T-helper 2 cell treated with Interferon-gamma antibody and Interleukin-4, amounts not matched to agents 5 μg/mL and 100 μg/mL, for 36 hours (primary cell): ENCODE measurements at regions not wholly inside any gene's neighbourhood (a gene's known extent, or its start where the extent isn't known, plus 50 kb on each side); places are given as distances from the start of the nearest gene placed in this dataset.

ENCODE experiments used
- DNase-seq: peaks from one replicate; pipeline ENCODE4 v3.0.0; 2021; ENCODE audit warnings: low spot score
- H3K27ac Mint-ChIP-seq: one replicate; pipeline ENCODE4 v1.8.0; 2021; ENCODE audit warnings: mild to moderate bottlenecking, mixed read lengths
- H3K27me3 Mint-ChIP-seq: one replicate; pipeline ENCODE4 v1.8.0; 2021; ENCODE audit warnings: low read depth, mixed read lengths
- H3K36me3 Mint-ChIP-seq: one replicate; pipeline ENCODE4 v1.8.0; 2021; ENCODE audit warnings: low read depth, mixed read lengths
- H3K4me1 Mint-ChIP-seq: one replicate; pipeline ENCODE4 v1.8.0; 2021; ENCODE audit warnings: low read depth, mixed read lengths
- H3K4me3 Mint-ChIP-seq: one replicate; pipeline ENCODE4 v1.8.0; 2022; ENCODE audit warnings: mild to moderate bottlenecking, moderate library complexity, mixed read lengths
- H3K9me3 Mint-ChIP-seq: one replicate; pipeline ENCODE4 v1.8.0; 2021; ENCODE audit warnings: mixed read lengths

DNA sequence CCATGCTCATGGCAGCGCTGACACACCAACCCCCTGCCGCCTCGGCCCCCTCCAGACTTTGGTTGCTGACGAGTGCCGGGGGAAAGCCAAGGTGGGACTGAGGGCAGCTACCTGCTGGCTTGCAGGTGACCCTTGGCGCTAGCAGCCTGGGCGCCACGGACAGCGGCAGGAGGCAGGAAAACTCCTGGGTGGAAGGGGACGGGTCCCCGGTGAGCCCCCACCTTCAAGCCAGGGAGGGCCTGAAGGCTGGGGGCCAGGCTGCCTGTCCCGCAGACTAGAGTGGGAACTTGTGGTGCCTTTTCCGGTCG, 226.7 kb downstream of the OTOR start:
- Mint-ChIP-seq H3K27me3 (no peaks in the 10 kb centered on the region), H3K27ac (no peak overlapping the region), H3K36me3 (no peaks in the 10 kb centered on the region), H3K4me1 (no peaks in the 10 kb centered on the region), H3K4me3 (no peak overlapping the region), H3K9me3 (no peaks in the 10 kb centered on the region)
- no peak for DNase-seq

DNA sequence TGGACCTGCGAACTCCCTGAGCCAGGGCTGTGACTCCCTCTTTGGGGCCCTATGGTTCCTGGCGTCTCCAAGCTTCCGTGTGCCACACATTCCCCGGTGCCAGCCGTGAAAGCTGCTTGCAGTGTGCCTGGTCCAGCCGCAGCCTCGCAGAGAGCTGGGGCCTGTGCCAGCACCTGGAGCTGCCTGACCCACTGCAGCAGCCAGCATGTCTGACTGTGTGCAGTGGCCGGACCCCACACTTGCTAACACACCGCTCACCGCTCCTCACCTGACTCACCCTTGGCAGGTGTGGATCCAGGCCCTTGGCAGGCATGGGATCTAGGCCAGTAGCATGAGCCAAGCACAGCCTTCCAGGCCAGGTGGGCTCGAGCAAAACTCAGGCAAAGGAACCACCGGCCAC, 227.5 kb downstream of the OTOR start:
- Mint-ChIP-seq H3K9me3 (no peaks in the 10 kb centered on the region), H3K4me3 (no peak overlapping the region), H3K36me3 (no peaks in the 10 kb centered on the region), H3K27me3 (no peaks in the 10 kb centered on the region), H3K27ac (no peak overlapping the region), H3K4me1 (no peaks in the 10 kb centered on the region)
- no peak for DNase-seq

DNA sequence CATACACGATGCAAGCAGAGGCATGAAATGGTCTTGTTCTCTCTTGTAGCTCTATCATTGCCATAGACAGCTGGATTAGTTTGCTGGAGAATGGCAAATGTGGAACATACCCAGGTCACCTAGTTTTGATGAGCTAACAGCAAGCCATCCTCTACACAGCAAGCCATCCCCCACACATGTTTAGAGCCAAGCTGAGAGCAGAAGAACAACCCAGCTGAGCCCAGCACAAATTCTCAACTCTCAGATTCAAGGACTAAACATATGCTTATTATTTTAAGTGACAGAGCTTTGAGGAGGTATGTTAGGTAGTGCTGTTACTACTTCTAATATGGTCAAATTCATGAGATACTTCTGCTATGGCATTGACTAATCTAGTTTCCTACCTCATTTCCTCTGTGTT, 230.3 kb downstream of the OTOR start:
- Mint-ChIP-seq H3K4me1 (no peaks in the 10 kb centered on the region), H3K9me3 (no peaks in the 10 kb centered on the region), H3K27ac (no peak overlapping the region), H3K27me3 (no peaks in the 10 kb centered on the region), H3K36me3 (no peaks in the 10 kb centered on the region), H3K4me3 (no peak overlapping the region)
- no peak for DNase-seq

DNA sequence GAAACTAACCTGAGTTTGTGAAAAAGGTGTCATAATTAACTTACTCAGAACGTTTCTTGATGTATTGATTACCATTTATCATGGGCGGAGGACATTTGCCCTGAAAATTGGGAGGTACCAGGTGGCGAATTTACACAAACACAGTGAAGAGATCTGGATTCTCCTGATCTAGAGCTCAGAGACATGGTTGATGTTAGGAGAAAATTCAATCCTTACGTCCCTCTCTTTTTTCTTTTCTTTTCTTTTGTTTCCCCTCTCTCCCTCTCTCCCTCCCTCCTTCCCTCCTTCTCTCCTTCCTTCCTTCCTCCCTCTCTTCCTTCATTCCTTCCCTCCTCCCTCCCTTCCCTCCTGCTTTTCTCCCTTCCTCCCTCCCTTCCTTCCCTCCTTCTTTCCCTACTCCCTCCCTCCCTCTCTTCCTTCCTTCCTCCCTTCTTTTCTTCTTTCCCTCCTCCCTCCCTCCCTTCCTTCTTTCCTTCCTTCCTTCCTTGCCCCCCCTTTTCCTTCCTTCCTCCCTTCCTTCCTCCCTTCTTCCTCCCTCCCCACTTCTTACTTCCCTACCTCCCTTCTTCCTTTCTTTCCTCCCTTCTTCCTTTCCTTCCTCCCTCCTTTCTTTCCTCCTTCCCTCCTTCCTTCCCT, 234.1 kb downstream of the OTOR start:
- no peaks in the 10 kb centered on the region for H3K27me3 Mint-ChIP-seq
- no peaks in the 10 kb centered on the region for H3K36me3 Mint-ChIP-seq
- H3K9me3 Mint-ChIP-seq, result peaks cover 4% of the 10 kb centered on the region
- H3K4me1 Mint-ChIP-seq, result no peaks in the 10 kb centered on the region
- no peak for DNase-seq
- H3K27ac Mint-ChIP-seq, result no peak overlapping the region
- H3K4me3 Mint-ChIP-seq, result no peak overlapping the region

DNA sequence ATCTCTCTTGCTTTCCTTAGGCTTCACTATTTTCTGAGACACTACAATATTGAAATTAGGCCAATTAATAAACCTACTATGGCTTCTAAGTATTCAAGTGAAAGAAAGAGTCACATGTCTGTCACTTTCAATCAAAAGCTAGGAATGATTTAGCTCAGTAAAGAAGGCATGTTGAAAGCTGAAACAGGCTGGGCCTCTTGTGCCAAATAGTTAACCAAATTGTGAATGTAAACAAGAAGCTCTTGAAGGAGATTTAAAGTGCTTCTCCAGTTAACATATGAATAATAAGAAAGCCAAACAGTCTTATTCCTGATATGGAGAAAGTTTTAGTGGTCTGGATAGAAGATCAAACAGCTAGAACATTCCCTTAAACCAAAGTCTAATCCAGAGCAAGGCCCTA, 236.3 kb downstream of the OTOR start:
- Mint-ChIP-seq H3K27me3 (no peaks in the 10 kb centered on the region), H3K27ac (no peak overlapping the region), H3K9me3 (peaks cover 4% of the 10 kb centered on the region), H3K4me1 (no peaks in the 10 kb centered on the region), H3K36me3 (no peaks in the 10 kb centered on the region), H3K4me3 (no peak overlapping the region)
- DNase-seq, result no peak

DNA sequence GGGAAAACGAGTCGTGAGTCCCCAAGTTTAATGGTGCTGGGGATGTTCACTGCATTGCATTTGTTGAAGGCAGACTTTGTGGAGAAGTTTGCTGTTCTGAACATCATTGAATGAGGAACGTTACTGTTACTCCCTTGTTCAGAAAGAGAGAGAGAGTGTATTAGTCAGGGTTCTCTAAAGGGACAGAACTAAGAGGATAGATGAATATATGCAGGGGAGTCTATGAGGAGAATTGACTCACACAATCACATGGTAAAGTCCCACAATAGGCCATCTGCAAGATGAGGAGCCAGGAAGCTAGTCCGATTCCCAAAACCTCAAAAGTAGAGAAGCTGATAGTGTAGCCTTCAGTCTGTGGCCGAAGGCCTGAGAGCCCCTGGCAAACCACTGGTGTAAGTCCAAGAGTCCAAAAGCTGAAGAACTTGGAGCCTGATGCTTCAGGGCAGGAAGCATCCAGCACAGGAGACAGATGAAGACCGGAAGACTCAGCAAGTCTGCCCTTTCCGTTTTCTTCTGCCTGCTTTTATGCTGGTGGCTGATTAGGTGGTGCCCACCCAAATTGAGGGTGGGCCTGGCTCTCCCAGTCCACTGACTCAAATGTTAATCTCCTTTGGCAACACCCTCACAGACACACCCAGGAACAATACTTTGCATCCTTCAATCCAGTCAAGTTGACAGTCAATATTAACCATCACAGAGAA, 223.5 kb upstream of the PCSK2 start:
- DNase-seq, result no peak
- Mint-ChIP-seq H3K27me3 (no peaks in the 10 kb centered on the region), H3K4me1 (no peaks in the 10 kb centered on the region), H3K4me3 (no peak overlapping the region), H3K27ac (no peak overlapping the region), H3K9me3 (peaks cover 11% of the 10 kb centered on the region), H3K36me3 (no peaks in the 10 kb centered on the region)

DNA sequence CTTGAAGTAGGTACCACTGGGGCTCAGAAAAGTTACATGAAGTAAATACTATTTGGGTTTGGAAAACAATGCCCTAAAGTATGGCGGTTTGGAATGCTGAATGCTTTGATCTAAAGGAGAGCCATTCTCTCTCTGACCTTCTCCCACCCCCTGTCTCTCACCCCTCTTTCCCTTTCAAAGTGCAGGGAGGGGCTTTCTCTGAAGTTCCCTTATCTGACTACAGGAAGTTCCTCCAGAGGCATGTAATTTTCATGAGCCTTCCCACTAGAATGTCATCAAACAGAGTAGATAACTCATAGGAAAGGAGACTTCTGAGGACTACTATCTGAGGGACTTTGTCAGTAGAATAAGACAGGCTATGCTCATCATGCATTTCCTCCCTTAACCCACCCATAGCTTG, 216.7 kb upstream of the PCSK2 start:
- no peak overlapping the region for H3K4me3 Mint-ChIP-seq
- H3K27ac Mint-ChIP-seq, result no peak overlapping the region
- H3K4me1 Mint-ChIP-seq, result no peaks in the 10 kb centered on the region
- no peaks in the 10 kb centered on the region for H3K9me3 Mint-ChIP-seq
- no peaks in the 10 kb centered on the region for H3K27me3 Mint-ChIP-seq
- no peak for DNase-seq
- no peaks in the 10 kb centered on the region for H3K36me3 Mint-ChIP-seq

DNA sequence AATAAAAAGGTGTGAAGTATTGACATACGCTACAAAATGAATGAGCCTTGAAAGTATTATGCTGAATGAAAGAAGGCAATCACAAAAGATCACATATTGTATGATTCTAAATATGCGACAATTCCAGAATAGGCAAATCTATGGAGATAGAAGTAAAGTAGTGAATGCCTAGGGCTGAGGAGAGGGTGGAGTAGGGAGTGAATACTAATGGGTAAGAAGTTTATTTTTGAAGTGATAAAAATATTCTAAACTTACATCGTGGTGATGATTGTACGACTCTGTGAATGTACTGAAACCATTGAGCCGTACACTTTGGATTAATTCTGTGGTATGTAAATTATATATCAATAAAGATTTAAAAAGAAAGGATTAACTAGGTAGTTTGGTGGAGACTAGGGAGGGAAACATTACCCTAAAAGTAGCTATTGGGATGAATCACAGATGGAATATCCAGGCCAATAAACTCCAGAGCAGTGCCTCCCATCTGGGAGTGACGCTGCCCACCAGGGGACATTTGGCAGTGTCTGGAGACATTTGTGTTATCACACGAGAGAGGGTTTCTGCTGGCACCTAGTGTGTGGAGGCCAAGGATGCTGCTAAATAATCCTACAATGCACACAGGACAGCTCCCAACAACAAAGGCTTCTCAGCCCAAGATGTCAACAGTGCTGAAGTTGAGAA, 214.2 kb upstream of the PCSK2 start:
- Mint-ChIP-seq H3K4me3 (no peak overlapping the region), H3K27ac (no peak overlapping the region), H3K9me3 (no peaks in the 10 kb centered on the region), H3K36me3 (no peaks in the 10 kb centered on the region), H3K27me3 (no peaks in the 10 kb centered on the region), H3K4me1 (no peaks in the 10 kb centered on the region)
- DNase-seq, result no peak

DNA sequence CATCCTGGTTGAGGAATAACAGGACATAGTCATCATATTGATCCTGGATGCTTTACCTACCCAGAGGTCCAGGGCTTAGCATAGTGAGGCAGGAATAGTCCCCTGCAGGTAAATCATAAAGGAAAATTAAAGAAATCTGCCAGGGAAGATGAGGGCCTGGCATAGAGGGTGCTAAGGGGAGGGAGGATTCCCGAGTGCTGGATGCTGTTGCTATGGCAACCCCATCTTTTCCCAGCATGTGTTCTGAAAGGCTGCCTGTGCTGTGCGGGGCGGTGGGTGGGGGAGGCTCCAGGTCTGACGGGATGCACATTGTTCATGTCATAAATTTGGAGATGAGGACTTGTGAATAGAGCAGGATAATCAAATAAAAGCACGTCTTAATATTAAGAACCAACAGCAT, 212.6 kb upstream of the PCSK2 start:
- Mint-ChIP-seq H3K36me3 (no peaks in the 10 kb centered on the region), H3K27me3 (no peaks in the 10 kb centered on the region), H3K9me3 (no peaks in the 10 kb centered on the region), H3K4me3 (no peak overlapping the region), H3K4me1 (no peaks in the 10 kb centered on the region), H3K27ac (no peak overlapping the region)
- no peak for DNase-seq

DNA sequence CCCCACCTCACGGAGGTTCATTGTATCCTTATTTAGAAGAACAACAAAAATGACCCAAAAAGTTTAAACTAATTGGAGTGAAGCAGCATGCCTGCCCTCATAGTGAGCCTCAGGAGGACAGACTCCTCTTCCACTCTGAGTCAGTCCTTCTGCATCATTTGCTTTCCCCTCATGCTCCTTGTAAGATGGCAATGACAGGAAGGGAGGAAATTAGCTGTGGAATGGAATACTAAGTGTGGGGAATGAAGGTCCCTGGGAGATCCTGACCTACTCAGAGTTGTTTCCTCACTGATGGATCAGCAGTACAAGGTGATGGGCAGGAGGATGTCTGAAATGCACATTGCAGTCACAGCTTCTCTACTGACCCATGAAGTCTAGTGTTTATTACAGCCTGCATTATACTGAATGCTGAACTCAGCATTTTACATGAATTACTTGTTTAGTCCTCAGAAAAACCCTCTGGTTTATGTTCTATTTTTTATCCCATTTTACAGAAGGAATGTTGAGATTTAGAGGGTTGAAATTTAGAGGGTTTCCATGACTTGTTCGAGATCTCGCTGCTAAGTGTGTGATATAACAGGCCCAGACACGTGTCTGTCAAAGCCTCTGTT, 212.0 kb upstream of the PCSK2 start:
- no peaks in the 10 kb centered on the region for H3K36me3 Mint-ChIP-seq
- H3K27me3 Mint-ChIP-seq, result no peaks in the 10 kb centered on the region
- no peak for DNase-seq
- H3K4me3 Mint-ChIP-seq, result no peak overlapping the region
- H3K4me1 Mint-ChIP-seq, result no peaks in the 10 kb centered on the region
- H3K9me3 Mint-ChIP-seq, result no peaks in the 10 kb centered on the region
- no peak overlapping the region for H3K27ac Mint-ChIP-seq

DNA sequence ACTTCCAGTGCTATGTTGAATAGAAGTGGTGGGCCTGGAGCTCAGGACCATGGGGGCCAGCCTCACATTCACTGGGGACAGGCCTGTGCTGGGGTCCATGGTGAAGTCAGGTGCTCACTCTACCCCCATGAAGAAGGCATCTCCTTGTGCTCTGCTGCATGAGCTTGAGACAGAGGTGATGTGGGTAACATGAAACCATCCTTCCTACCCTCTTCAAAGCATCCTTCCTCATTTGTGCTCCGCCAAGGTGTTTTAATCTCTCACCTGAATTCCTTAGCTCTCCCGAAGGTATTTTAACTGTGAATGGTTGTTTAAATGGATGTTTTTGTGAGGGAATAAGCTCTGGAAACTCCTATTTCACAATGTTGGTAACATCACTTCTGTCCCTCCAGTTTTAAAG, 209.6 kb upstream of the PCSK2 start:
- H3K36me3 Mint-ChIP-seq, result no peaks in the 10 kb centered on the region
- no peak for DNase-seq
- no peak overlapping the region for H3K27ac Mint-ChIP-seq
- H3K4me1 Mint-ChIP-seq, result no peaks in the 10 kb centered on the region
- no peak overlapping the region for H3K4me3 Mint-ChIP-seq
- H3K27me3 Mint-ChIP-seq, result no peaks in the 10 kb centered on the region
- H3K9me3 Mint-ChIP-seq, result no peaks in the 10 kb centered on the region

DNA sequence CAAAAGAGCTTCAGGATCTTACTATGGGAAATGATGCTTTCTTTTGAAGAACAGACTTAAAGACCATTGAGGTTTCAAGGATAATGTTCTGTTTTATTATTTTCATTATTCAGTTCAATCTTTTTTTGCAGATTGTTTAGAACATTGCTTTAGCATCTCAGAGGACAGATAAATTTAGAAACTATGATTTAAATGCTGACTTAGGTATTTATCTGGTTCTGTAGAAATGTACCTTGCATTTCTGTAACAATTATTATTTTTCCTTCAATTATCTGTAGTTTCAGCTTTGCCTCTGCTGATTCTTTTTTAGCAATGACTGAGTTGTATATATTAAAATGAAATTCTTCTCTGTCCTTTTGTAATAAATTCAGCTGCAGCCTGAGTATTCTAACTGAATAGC, 205.4 kb upstream of the PCSK2 start:
- H3K36me3 Mint-ChIP-seq, result no peaks in the 10 kb centered on the region
- H3K9me3 Mint-ChIP-seq, result peaks cover 7% of the 10 kb centered on the region
- no peaks in the 10 kb centered on the region for H3K4me1 Mint-ChIP-seq

DNA sequence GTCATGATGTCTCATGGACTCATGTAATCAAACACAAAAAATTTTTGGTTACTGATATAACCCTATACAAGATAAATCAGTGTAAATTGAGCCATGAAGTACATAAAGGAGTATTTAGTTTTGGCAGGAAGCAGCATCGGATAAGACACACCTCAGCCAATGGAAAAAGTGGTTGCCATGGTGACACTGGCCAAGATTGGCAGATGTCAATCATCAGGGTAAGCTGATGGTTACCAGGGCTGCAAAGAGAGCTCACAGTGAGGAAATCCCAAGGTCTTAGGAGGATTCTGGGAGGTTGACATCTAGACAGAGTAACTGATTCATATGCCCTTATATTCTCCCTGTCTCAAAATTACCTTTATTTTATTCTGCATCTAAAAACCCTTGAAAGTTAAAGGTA, 203.8 kb upstream of the PCSK2 start:
- no peak for DNase-seq
- Mint-ChIP-seq H3K27ac (no peak overlapping the region), H3K27me3 (no peaks in the 10 kb centered on the region), H3K4me1 (no peaks in the 10 kb centered on the region), H3K9me3 (peaks cover 13% of the 10 kb centered on the region), H3K36me3 (no peaks in the 10 kb centered on the region), H3K4me3 (no peak overlapping the region)

More for the DNA sequence above, 205.4 kb upstream of the PCSK2 start:
- no peak overlapping the region for H3K27ac Mint-ChIP-seq
- no peak for DNase-seq
- H3K4me3 Mint-ChIP-seq, result no peak overlapping the region
- H3K27me3 Mint-ChIP-seq, result no peaks in the 10 kb centered on the region

DNA sequence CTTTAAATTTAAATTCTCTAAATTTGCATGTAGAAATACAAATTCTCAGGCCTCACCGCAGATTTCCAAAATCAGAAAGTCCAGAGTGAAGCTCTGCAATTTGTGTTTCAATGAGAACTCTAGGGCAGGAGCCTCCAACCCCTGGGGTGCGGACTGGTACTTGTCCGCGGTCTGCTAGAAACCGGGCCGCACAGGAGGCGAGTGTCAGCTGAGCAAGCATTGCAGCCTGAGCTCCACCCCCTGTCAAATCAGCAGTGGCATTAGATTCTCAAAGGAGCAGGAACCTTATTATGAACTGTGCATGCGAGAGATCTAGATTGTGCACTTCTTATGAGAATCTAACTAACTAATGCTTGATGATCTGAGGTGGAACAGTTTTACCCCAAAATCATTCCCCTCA, 203.0 kb upstream of the PCSK2 start:
- no peak overlapping the region for H3K27ac Mint-ChIP-seq
- no peak overlapping the region for H3K4me3 Mint-ChIP-seq
- H3K36me3 Mint-ChIP-seq, result no peaks in the 10 kb centered on the region
- no peak for DNase-seq
- no peaks in the 10 kb centered on the region for H3K27me3 Mint-ChIP-seq
- peaks cover 16% of the 10 kb centered on the region for H3K9me3 Mint-ChIP-seq
- no peaks in the 10 kb centered on the region for H3K4me1 Mint-ChIP-seq
